HG02938 (cell line): ENCODE measurements at regions not wholly inside any gene's neighbourhood (a gene's known extent, or its start where the extent isn't known, plus 50 kb on each side); places are given as distances from the start of the nearest gene placed in this dataset.

ENCODE experiments used
- ATAC-seq: cut with Tn5 transposase; IDR thresholded peaks from one replicate; pipeline ENCODE4 v1.9.1; 2021; ENCODE audit warnings: mild to moderate bottlenecking, moderate library complexity; ENCODE audit not compliant: unreplicated experiment

DNA sequence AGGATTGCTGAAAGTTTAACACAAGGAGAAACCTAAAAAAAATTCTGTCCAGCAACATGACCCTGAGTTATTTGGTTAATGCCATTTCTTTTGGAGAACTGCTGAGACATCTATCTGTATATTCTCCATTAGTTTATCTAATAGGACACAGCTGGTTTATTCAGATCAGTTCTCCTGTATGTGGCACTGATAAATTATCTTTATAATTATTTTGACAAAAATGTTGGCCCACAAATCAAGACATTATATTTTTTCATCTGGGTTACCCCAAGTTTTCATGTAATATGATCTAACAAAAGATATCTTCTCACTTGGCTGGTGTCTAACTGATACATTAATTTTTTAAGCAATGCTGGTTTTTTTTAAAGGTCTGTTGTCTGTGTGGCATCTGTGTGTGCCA lies 231.4 kb downstream of the KLF12 start:
- no peak for ATAC-seq

GRCh38 chr13:73902296-73902695 lies 231.9 kb downstream of the KLF12 start:
- ATAC-seq: no peak

DNA sequence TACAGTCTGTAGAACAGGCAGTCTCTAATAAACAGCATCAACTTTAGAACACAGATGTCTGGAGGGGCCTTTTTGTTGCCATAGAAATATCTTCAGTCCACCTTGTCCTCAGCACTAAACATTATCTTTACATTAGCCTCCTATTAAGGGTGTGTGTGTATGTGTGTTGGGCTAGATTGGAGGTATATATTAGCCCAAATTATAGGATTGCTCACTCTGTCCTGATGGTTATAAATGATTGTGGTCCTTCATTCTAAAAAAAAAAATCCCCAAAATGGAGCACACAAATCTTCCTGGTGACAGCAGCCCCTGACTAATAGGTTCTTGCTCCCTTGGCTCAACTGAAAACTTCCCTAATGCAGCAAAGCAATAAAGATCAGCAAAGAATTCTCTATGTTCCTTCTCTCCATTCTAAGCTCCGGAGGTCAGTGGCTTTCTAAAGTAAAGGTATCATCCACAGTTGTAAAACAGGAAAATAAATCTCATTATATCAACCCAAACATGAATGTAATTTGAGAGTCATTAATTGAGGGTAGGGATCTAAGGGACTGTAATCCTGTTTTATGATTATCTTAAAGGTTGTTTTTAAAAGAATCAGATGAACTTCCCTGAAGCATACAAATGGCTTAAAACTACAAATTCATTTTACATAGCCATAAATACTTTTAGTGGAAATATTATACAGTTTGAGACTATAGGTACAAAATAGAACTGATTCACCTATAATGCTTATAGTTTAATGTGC lies 232.7 kb downstream of the KLF12 start:
- no peak for ATAC-seq

DNA sequence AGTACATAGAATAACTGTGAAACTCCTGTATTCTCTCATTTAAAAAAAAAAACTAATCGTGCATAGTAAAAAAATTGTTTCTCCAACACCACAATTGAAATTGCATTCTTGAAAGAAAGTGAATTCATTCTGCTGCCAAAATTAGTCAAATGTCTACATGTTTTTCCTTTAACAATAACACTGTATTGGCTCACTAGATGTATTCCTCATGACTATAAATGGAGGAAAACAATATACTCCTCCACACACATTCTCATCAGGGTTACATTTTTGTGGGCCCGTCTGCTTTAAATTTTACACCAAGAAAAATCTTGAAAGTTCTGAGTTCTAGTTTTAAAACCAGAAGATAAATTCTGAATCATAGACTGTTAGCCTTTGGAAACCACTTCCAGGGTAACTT lies 233.6 kb downstream of the KLF12 start:
- no peak for ATAC-seq

GRCh38 chr13:73898899-73899298 lies 235.3 kb downstream of the KLF12 start:
- ATAC-seq: no peak

DNA sequence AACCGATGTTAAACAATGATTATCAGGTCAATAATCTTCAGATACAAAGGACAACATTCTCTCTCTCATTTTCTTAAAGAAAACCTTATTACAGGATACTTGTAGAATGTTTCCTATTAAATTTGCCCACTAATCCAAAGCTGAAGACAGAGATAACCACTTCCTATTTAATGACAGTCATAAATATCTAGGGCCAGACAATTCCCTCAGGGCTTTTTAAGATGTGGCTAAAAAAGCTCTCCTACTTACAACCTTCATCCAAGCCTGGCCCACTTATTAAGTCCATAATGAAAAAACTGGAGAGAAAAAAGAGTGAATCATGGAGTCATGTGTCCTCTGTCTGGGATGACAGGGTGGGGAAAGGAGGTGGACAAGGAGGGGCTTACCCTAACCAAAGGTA lies 235.9 kb downstream of the KLF12 start:
- ATAC-seq: no peak

DNA sequence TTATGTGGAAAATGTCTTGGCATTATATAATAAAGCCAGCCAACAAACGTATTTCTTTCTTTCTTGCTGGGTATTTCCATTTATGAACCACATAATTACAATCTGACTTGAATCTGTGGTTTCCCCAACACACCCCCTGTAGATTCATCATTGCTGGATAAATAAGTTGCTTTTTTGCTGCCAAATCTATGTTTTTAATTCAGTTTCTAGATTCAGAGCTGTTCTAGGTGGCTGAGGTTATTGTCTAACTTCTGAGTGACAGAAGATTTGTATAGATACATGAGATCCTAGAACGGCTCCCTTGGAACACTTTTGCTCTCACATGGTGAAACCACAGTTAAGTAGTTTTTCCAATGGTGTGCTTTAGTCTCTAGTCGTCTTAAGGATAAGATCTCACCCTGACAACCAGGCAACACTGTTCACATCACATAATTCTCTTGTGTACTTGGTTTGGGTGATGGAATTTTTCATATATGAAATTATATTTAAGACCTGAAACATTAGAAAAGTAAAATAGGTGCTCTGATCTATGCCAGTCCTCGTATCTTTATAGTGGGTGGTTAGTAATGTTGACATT lies 239.1 kb downstream of the KLF12 start:
- no peak for ATAC-seq

DNA sequence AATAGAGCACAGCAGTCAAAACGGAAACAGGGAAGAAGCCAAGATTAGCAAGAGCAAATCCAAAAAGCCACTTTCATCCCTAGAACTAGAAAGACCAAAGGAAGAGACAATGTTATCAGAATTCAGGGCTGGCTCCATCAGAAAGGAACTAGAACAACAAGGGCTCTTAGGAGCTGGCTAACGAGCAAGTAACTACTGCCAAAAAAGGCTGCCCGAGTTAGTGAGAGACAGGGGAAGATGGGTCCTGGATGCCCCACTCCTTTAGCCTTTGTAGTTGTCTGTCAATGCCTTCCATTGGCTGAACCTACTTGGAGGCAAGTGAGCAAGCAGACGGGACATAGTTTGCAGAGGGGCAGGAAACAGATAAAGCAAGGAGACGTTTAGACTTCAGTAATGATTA lies 240.4 kb downstream of the KLF12 start:
- ATAC-seq: no peak

GRCh38 chr13:73891805-73892204 lies 242.4 kb downstream of the KLF12 start:
- ATAC-seq: no peak

DNA sequence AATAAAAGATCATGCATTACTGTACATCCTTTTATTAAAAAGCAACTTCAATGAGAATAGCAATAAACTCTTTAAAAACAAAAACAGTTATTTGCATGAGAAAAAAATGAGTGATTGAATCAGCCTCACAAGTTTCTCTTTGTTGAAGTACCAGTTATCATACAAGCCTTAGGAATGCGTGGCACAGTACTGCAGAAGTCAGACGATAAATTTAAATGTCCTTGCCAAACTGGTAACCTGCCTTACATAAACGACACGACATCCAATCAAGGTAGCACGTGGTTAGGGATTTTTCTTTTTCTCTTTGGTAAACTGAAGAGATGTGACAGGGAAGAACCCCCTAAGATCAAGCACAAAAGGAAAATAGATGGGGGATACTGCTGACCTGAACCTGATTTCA lies 251.0 kb downstream of the KLF12 start:
- ATAC-seq: no peak

- no peak for ATAC-seq
Measured at GRCh38 chr13:73880365-73880764, 253.8 kb downstream of the KLF12 start.

- ATAC-seq: no peak
Measured at GRCh38 chr13:73879346-73880015, 254.7 kb downstream of the KLF12 start.

DNA sequence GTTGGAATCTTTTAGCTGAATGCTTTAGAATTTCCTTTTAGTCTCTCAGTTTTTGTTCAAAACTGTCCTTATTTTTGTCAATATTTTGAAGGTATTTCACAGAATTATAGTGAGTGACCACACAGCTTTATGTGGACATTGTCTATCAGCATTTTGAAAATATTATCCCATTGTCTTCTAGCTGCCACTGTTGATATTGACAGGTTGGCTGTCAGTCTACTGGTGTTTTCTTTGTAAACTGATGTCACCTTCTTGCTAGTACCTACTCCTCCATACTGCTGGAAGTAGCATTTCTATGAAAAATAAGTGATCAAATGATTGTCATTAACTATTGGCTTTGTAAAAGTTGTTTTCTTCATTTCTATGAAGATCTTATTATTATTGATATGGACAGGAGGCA lies 256.8 kb downstream of the KLF12 start:
- ATAC-seq: no peak

DNA sequence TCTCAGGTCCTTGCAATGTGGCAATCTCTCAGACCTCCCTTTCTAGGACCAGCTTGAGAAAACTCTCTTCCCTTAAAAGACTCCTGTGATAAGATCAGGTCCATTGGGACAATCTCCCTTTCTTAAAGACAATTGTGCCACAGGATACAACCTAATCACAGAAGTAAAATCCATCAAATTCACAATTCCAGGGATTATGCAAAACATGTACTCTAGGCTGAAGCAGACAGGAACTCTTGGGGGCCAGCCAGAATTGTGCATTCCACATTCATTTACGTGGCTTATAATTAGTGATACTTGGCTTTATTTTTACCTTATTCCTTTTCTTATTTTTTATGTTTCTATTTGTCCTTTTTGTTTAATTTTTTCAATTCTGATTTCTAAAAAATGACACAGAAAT lies 257.9 kb downstream of the KLF12 start:
- no peak for ATAC-seq

GRCh38 chr13:73873940-73874830 lies 260.0 kb downstream of the KLF12 start:
- ATAC-seq: peak; percentile 62

GRCh38 chr13:73872397-73872796 lies 261.8 kb downstream of the KLF12 start:
- ATAC-seq: no peak

GRCh38 chr13:73870970-73871935 lies 263.0 kb downstream of the KLF12 start:
- ATAC-seq: no peak

DNA sequence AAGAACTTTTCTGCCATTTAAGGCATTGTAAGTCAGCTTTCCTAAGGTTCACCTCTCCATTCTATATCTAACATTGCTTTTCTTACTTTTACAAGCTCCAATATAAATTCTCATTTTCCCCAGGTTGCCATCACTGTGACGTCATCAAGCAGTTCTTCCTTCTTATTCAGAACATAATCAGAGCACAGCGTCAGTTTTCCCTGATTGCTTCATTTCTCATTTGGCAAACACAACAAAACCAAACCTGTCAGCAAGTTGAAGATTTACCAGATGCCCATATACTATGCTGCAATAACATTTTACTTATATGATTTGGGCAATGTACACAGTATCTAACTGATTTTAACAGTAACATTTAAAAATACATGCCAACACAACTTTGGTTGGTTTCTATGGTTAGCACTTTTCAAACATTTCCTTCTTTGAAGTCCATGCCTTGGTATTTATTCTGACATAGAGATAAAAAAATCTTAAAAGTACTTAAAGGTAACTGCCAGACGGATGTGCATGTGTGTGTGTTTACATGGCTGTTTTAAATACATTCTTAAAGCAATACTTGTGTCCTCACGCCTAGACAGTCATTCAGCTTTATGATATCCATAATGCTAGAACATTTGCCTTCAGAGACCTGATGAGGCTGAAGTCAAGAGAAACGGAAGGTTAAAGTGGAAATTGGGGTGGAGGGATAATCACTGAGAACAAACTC lies 264.0 kb downstream of the KLF12 start:
- ATAC-seq: no peak

GRCh38 chr13:73865027-73865426 lies 269.2 kb downstream of the KLF12 start:
- ATAC-seq: no peak

DNA sequence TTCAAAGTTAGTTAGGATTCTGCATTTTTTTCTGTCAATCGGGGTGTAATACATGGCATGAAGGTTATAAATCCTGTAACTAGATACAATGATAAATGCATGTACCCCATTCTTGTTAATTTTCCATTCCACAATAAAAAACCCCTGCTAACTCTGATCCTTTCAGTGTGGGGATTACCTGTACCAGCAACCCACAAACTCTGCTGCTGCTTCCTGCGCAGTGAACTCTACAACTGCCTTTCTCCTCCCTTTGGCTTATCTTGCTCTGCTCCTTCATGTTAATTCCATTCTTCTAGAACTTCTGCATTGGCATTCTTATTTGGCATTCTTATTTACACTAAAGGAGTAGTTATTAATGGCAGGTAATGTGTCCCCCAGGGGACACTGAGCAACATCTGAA lies 273.1 kb downstream of the KLF12 start:
- no peak for ATAC-seq
